Dendritic cell treated with granulocyte-macrophage colony-stimulating factor and Interleukin-4, amounts not matched to agents 40 ng/mL and 50 ng/mL, for 4 days (primary cell): ENCODE measurements at regions not wholly inside any gene's neighbourhood (a gene's known extent, or its start where the extent isn't known, plus 50 kb on each side); places are given as distances from the start of the nearest gene placed in this dataset.

Source experiments
- H3K27ac Mint-ChIP-seq: one replicate; pipeline ENCODE4 v1.8.0; 2022; ENCODE audit warnings: mild to moderate bottlenecking, mixed read lengths
- H3K27me3 Mint-ChIP-seq: one replicate; pipeline ENCODE4 v1.8.0; 2022; ENCODE audit warnings: mild to moderate bottlenecking, mixed read lengths
- H3K36me3 Mint-ChIP-seq: one replicate; pipeline ENCODE4 v1.8.0; 2022; ENCODE audit warnings: low read depth, mixed read lengths
- H3K4me1 Mint-ChIP-seq: one replicate; pipeline ENCODE4 v1.8.0; 2022; ENCODE audit warnings: low read depth, mixed read lengths
- H3K4me3 Mint-ChIP-seq: one replicate; pipeline ENCODE4 v1.8.0; 2022; ENCODE audit warnings: mild to moderate bottlenecking, moderate library complexity, mixed read lengths
- H3K9me3 Mint-ChIP-seq: one replicate; pipeline ENCODE4 v1.8.0; 2022; ENCODE audit warnings: mixed read lengths
- intact Hi-C: fragments of 100-400 bp; cut with micrococcal nuclease; formaldehyde crosslinking; loops from one replicate; pipeline ENCODE4 v1.15.0; 2022

GRCh38 chr6:121020656-121021055, 313.6 kb downstream of the TBC1D32 start:
- no peaks in the 10 kb centered on the region for H3K36me3 Mint-ChIP-seq
- intact Hi-C loops, result no loop called here
- H3K27ac Mint-ChIP-seq, result no peak overlapping the region
- H3K4me3 Mint-ChIP-seq, result no peak overlapping the region
- H3K27me3 Mint-ChIP-seq, result no peaks in the 10 kb centered on the region
- H3K4me1 Mint-ChIP-seq, result no peaks in the 10 kb centered on the region
- H3K9me3 Mint-ChIP-seq, result peaks cover 29% of the 10 kb centered on the region

- intact Hi-C loops, result no loop called here
- H3K4me1 Mint-ChIP-seq, result no peaks in the 10 kb centered on the region
- no peaks in the 10 kb centered on the region for H3K36me3 Mint-ChIP-seq
- H3K27ac Mint-ChIP-seq, result no peak overlapping the region
- H3K4me3 Mint-ChIP-seq, result no peak overlapping the region
- H3K27me3 Mint-ChIP-seq, result no peaks in the 10 kb centered on the region
- H3K9me3 Mint-ChIP-seq, result no peaks in the 10 kb centered on the region
These were observed 325.7 kb downstream of the TBC1D32 start for GRCh38 chr6:121008553-121008952.

DNA sequence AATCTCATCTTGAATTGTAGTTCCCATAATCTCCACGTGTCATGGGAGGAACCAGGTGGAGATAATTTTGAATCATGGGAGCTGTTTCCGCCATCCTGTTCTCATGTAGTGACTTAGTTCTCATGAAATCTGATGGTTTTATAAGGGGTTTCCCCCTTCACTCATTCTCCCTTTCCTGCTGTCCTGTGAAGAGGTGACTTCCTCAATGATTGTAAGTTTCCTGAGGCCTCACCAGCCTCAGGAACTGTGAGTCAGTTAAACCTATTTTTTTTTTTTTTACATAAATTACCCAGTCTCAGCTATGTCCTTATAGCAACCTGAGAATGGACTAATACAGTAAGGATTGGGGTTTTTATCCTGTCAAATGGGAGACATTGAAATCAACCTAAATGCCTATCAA, 328.3 kb downstream of the TBC1D32 start:
- H3K36me3 Mint-ChIP-seq, result no peaks in the 10 kb centered on the region
- H3K27ac Mint-ChIP-seq, result no peak overlapping the region
- intact Hi-C loops, result no loop called here
- H3K4me3 Mint-ChIP-seq, result no peak overlapping the region
- H3K27me3 Mint-ChIP-seq, result no peaks in the 10 kb centered on the region
- H3K4me1 Mint-ChIP-seq, result no peaks in the 10 kb centered on the region
- no peaks in the 10 kb centered on the region for H3K9me3 Mint-ChIP-seq

DNA sequence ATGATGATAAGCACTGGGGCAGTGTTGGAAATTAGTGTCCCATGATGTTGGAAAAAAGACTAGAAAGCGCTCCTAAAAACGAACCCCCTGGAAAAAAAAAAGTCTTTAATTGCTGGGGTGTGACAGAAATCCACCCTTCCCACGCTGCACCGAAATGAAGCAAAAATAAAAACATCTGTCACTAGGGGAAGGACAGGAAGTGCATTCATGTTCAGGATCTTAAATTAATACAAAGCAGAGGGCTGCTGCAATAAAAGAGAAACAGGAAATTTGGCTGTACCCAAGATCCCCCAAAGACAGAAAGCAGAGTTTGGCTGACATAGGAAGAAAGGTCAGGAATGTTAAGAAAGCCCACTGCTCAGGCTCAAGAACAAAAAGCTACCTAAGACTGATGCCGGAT, 333.9 kb downstream of the TBC1D32 start:
- no peaks in the 10 kb centered on the region for H3K36me3 Mint-ChIP-seq
- intact Hi-C loops, result no loop called here
- no peak overlapping the region for H3K27ac Mint-ChIP-seq
- H3K4me3 Mint-ChIP-seq, result no peak overlapping the region
- H3K27me3 Mint-ChIP-seq, result no peaks in the 10 kb centered on the region
- H3K4me1 Mint-ChIP-seq, result no peaks in the 10 kb centered on the region
- no peaks in the 10 kb centered on the region for H3K9me3 Mint-ChIP-seq

DNA sequence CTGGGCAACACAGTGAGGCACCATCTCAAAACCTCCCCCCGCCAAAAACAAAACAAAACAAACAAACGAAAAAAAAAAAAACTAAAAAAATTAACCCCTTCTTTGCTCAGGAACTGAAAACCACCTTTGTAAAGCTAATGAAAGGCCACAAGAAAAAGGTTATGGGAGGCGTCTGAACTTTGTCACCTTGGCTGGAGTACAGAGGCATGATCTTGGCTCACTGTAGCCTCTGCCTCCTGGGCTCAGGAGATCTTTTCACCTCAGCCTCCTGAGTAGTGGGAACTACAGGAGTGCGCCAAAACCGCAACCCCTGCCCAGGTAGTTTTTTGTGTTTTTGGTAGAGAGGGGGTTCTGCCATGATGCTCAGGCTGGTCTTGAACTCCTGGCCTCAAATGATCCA, 337.9 kb downstream of the TBC1D32 start:
- no peaks in the 10 kb centered on the region for H3K9me3 Mint-ChIP-seq
- no peak overlapping the region for H3K27ac Mint-ChIP-seq
- intact Hi-C loops, result no loop called here

GRCh38 chr6:120994573-120994967, 339.7 kb downstream of the TBC1D32 start:
- no peak overlapping the region for H3K27ac Mint-ChIP-seq
- H3K27me3 Mint-ChIP-seq, result no peaks in the 10 kb centered on the region
- H3K4me3 Mint-ChIP-seq, result no peak overlapping the region
- no peaks in the 10 kb centered on the region for H3K4me1 Mint-ChIP-seq
- no peaks in the 10 kb centered on the region for H3K9me3 Mint-ChIP-seq
- intact Hi-C loops, result no loop called here
- H3K36me3 Mint-ChIP-seq, result no peaks in the 10 kb centered on the region

More for the DNA sequence above, 337.9 kb downstream of the TBC1D32 start:
- Mint-ChIP-seq H3K27me3 (no peaks in the 10 kb centered on the region), H3K36me3 (no peaks in the 10 kb centered on the region), H3K4me3 (no peak overlapping the region), H3K4me1 (no peaks in the 10 kb centered on the region)

DNA sequence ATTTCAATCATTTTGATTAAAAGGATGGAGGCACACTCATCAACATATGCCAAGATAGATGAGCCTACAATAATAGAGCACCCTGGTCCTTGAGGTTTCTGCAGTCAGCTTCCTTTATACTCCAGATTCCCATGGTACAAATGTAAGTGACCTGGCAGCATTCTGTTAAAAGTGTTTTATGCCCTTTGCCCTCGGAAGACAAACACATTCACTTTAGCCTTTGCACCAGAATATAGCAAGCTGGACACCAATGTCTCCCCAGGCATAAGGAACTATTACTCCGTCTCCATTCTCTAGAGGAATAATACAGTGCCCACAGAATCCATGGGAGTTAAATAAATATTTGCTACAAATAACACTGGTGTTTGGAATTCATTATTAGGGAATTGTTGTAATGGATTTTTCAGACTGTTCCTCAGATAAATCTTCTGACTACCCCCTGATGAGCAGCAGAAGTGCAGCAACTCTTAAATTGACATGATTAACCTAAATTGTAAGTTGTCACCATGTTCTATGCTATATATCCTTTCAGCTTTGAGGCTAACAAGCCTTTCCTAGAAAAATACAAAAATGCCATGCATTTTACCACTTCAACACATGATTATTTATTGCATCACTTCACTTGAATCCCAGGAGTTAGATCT, 340.2 kb downstream of the TBC1D32 start:
- intact Hi-C loops, result no loop called here
- Mint-ChIP-seq H3K9me3 (no peaks in the 10 kb centered on the region), H3K27me3 (no peaks in the 10 kb centered on the region), H3K4me1 (no peaks in the 10 kb centered on the region), H3K36me3 (no peaks in the 10 kb centered on the region), H3K27ac (no peak overlapping the region), H3K4me3 (no peak overlapping the region)

GRCh38 chr6:120992257-120992656, 342.0 kb downstream of the TBC1D32 start:
- Mint-ChIP-seq H3K4me1 (no peaks in the 10 kb centered on the region), H3K4me3 (no peak overlapping the region), H3K27me3 (no peaks in the 10 kb centered on the region), H3K27ac (no peak overlapping the region), H3K9me3 (no peaks in the 10 kb centered on the region), H3K36me3 (no peaks in the 10 kb centered on the region)
- intact Hi-C loops, result no loop called here

DNA sequence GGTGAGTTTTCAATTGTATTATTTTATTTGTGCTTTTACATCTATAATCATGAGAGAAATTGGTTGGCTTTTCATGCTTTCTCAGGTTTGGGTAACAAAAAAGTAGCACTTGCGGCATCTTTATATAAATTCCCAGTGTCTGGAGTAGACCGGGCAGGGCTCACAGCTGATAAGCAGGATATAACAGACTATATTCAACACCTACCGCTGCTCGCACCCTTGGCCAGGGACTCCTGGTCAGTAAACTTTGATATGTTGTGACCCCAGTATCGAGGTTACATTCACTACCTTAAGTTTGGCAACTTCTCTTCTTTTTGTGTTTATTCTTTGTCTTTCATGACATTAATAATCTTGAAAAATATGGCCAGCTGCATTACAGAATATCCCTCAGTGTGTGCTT, 343.4 kb downstream of the TBC1D32 start:
- Mint-ChIP-seq H3K36me3 (no peaks in the 10 kb centered on the region), H3K27ac (no peak overlapping the region), H3K27me3 (no peaks in the 10 kb centered on the region), H3K4me1 (no peaks in the 10 kb centered on the region), H3K4me3 (no peak overlapping the region), H3K9me3 (no peaks in the 10 kb centered on the region)
- intact Hi-C loops, result no loop called here

- no peaks in the 10 kb centered on the region for H3K27me3 Mint-ChIP-seq
- no peak overlapping the region for H3K4me3 Mint-ChIP-seq
- no peaks in the 10 kb centered on the region for H3K9me3 Mint-ChIP-seq
- no peak overlapping the region for H3K27ac Mint-ChIP-seq
- no peaks in the 10 kb centered on the region for H3K4me1 Mint-ChIP-seq
- intact Hi-C loops, result no loop called here
- H3K36me3 Mint-ChIP-seq, result no peaks in the 10 kb centered on the region
These were observed 352.4 kb downstream of the TBC1D32 start for GRCh38 chr6:120981835-120982234.

DNA sequence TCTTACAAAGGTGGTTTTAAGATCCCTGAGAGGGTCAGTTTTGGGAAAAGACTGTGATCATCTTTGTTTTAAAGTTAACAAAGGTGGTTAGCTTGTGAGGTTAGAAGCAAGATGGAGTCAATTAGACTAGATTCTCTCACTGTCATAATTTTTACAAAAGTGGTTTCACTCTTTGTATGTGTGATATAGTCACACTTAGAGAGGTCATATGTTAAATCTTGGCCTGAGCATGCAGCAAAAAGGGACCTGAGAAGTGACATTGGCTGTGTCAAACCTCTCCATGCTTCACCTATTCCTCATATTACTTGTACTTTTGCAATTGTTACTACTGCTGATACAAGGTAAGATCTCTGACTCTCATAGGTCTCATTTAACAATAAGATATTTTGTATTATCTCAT, 368.0 kb downstream of the TBC1D32 start:
- Mint-ChIP-seq H3K4me3 (no peak overlapping the region), H3K9me3 (peaks cover 16% of the 10 kb centered on the region), H3K27ac (no peak overlapping the region), H3K4me1 (no peaks in the 10 kb centered on the region), H3K36me3 (no peaks in the 10 kb centered on the region), H3K27me3 (no peaks in the 10 kb centered on the region)
- intact Hi-C loops, result no loop called here

GRCh38 chr6:120965814-120966213, 368.5 kb downstream of the TBC1D32 start:
- H3K27ac Mint-ChIP-seq, result no peak overlapping the region

GRCh38 chr6:120960761-120961160, 373.5 kb downstream of the TBC1D32 start:
- Mint-ChIP-seq H3K4me3 (no peak overlapping the region), H3K27ac (no peak overlapping the region), H3K9me3 (no peaks in the 10 kb centered on the region), H3K4me1 (no peaks in the 10 kb centered on the region), H3K36me3 (no peaks in the 10 kb centered on the region), H3K27me3 (no peaks in the 10 kb centered on the region)
- intact Hi-C loops, result no loop called here

More at GRCh38 chr6:120965814-120966213, 368.5 kb downstream of the TBC1D32 start:
- peaks cover 16% of the 10 kb centered on the region for H3K9me3 Mint-ChIP-seq
- H3K4me1 Mint-ChIP-seq, result no peaks in the 10 kb centered on the region
- no peak overlapping the region for H3K4me3 Mint-ChIP-seq
- no peaks in the 10 kb centered on the region for H3K27me3 Mint-ChIP-seq
- no peaks in the 10 kb centered on the region for H3K36me3 Mint-ChIP-seq
- intact Hi-C loops, result no loop called here

GRCh38 chr6:120954111-120954510, 380.2 kb downstream of the TBC1D32 start:
- H3K9me3 Mint-ChIP-seq, result peaks cover 5% of the 10 kb centered on the region
- no peak overlapping the region for H3K4me3 Mint-ChIP-seq
- H3K27me3 Mint-ChIP-seq, result no peaks in the 10 kb centered on the region
- H3K27ac Mint-ChIP-seq, result no peak overlapping the region
- intact Hi-C loops, result no loop called here
- H3K4me1 Mint-ChIP-seq, result no peaks in the 10 kb centered on the region
- no peaks in the 10 kb centered on the region for H3K36me3 Mint-ChIP-seq

DNA sequence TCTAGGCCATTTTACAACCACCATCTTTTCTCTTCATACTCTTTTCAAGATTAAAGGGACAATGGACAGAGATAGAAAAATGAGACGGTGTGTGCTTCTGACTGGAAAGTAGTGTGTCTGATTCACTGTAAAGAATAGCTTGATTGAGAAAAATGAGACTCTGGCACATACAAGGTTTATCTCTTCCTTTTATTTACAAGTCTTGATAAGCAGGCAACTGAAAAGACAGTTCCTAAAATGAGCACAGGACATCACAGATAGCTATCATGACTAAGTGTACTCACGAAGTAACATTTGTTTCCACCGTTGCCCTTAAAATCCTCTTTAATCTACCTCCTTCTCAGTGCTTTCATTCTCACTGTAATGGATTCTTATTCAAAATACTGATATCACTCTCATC, 383.0 kb downstream of the TBC1D32 start:
- no peaks in the 10 kb centered on the region for H3K27me3 Mint-ChIP-seq
- no peak overlapping the region for H3K4me3 Mint-ChIP-seq
- no peaks in the 10 kb centered on the region for H3K4me1 Mint-ChIP-seq
- no peaks in the 10 kb centered on the region for H3K36me3 Mint-ChIP-seq
- H3K27ac Mint-ChIP-seq, result no peak overlapping the region
- intact Hi-C loops, result no loop called here
- H3K9me3 Mint-ChIP-seq, result peaks cover 5% of the 10 kb centered on the region
